Stimulated activated CD8-positive, alpha-beta memory T cell treated with anti-CD3 and anti-CD28 coated beads, Interleukin-7, amount 100 ng/mL, for 48 hours (primary cell): ENCODE measurements at regions not wholly inside any gene's neighbourhood (a gene's known extent, or its start where the extent isn't known, plus 50 kb on each side); places are given as distances from the start of the nearest gene placed in this dataset.

Experiments used
- DNase-seq, 2 donors: peaks; one replicate each; pipeline ENCODE4 v3.0.0-alpha.2; 2020; ENCODE audit warnings: low read depth in 1 of 2; ENCODE audit errors: extremely low read depth in 1 of 2

DNA sequence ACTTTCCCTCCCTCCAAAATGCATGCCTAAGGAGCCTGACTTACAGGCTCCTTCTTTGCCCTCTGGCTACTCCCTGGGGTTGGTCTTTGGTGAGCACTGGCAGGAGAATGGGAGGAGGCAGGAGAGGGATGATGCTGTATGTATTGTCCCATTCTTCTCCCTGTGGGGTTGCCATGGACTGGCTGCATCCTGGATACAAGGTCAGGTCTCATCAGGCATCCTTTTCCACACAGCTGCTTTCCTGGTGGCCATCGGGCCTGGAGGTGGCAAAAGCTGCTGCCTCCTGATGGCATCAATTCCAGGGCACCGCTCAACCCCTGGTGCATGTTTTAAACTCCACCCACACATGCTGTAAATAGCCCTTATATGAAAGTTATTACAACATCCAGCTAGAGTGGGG is 257.2 kb downstream of the ETS1 start:
- DNase-seq: no peak

DNA sequence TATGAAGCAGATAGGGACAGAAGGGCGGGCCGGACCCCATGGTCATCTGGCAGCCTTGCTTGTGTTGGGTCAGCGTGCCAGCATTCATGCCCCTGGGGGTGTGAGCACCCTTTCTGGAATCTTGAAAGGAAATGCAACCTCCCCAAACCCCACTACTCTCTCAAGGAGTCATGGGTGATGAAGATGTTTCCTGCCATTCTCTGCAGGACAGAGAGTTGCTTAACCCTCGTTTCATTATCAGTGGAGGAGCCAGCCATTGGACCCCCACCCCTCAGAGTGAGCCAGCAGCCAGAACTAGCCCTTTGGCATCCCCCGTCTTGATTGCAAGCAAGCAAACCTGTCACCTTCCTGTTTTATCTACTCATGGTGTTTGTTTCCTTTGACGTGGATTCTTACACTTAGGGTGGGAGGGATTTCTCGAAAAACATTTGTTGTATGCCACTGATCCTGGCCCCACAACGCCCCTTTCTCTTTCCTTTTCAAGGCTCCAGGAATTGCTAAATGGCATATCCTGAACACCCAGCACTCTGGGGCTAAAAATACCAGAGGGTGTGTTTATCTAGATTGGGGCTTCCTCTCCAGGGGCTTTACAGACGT is 258.3 kb downstream of the ETS1 start:
- no peak for DNase-seq

DNA sequence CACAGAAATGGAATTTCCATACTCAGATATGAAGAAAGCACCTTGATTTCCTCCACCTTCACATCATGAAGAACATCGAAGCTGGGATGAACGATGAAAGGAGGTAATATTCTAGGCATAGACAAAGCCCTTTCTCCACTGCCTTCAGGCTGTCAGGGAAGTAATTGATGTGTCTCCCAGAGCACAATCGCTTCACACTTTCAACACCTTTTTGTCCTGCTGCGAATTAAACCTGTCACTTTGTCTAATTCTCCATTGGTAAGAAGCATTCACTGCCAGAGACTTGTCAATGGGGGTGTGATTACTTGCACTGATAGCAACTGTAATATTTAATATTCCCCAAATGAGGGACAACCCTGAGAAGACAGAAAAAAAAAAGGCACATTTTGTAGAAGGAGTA is 260.1 kb downstream of the ETS1 start:
- DNase-seq: no peak

DNA sequence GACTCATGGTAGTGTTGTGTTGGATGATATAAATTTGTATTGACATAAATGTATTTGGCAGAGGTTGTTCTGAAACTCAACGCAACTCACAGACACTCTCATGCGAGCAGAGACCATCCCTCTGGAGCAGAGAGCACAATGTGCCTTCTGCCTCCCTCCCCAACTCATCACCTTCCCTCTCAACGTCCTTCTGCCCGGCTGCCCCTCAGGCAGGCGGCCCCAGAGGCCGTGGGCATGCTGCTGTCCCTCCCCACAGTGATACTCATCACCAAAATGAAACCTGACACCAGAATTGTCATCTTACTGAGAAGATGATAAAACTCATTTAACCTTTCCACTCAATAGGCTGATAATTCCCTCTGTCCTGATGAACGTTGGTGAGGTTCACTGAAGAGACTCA is 260.6 kb downstream of the ETS1 start:
- no peak for DNase-seq

DNA sequence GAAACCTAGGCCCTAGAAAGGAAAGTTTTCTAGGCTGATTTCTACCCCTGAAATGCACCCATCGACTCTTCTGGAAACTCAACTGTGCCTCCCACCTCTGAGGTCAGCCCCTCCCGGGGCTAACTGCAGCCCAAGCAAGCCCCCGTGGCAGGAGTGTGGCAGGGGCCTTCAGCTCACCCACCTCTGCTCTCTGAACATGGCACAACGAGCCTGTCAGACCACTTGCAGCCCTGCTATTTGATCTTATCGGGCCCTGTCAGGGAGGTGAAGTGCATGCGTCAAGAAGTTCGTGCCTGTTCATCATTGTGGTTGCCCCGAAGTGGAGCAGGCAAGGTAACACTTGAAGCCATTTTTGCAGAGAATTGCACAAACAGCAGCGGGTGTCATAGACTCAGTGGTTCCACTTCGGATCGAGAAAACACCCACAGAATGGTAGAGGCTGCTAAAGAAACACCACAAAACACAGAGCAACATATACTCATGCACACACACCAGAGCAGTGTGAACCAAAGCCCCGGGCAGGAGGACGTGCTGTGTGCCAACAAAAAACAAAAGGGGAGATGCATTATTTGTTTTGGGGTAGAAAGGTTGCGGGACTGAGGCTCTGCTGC is 262.7 kb downstream of the ETS1 start:
- peak; percentile 60 to 90 for DNase-seq

DNA sequence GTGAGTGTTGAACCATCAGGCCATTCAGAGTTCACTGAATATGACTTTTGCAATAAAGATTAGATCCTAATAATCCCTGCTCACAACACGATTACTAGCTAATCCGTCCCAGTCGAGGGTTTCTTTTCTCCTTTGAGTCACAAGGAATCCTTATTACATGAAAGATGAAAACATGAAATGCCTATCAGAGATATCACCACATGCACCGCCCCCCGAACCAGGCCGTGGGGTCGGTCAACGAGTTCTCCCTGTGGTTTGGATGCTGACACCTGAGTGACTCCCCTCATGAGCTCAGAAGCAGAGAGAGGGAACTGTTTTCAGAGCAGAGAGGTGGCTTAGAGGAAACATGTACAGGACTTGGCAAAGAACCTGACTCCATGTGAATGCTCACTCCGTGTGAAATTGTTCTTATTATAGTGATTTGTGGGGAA is 263.3 kb downstream of the ETS1 start:
- peak; percentile 59 to 76 for DNase-seq

DNA sequence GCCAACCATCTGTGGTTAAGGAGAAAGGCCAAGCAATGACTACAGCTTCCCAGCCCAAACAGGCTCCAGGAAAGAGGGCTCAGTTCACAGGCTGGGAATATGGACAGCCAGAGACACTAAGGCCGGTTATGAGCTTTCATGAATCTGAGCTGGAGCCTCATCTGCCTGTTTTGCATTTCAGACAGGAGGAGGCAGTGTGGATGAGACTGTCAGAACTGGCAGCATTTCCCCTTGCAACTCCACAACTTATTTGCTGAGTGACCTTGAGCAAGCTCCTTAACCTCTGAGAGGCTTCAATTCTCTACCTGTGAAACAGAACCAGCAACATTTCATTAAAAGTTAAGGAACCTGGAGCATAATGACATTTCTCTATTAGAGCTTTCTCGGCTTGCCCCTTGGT is 264.0 kb downstream of the ETS1 start:
- no peak for DNase-seq

DNA sequence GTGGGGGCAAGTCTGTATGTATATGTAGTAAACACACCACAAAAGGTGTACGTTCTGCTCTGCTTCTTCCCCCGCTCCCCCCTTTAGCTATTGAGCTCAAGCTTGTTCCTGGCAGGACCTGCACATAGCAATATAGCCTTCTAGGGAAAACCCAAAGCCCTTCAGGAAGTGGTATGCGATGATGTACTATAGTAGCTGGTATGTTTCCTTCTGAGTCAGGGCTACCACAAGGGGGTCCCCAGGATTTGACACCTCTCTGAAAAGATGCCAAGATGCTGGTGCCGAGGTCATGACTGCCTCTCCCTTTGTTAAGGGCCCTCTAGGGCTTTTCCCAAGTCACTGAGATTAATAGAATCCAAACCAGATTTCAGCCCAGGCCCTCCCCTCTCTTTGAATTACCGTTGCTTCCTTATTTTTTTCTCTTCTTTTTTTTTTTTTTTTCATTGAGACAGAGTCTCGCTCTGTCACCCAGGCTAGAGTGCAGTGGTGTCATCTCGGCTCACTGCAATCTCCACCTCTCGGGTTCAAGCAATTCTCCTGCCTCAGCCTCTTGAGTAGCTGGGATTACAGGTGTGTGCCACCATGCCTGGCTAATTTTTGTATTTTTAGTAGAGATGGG is 268.4 kb downstream of the ETS1 start:
- DNase-seq: peak; percentile 65 to 86

DNA sequence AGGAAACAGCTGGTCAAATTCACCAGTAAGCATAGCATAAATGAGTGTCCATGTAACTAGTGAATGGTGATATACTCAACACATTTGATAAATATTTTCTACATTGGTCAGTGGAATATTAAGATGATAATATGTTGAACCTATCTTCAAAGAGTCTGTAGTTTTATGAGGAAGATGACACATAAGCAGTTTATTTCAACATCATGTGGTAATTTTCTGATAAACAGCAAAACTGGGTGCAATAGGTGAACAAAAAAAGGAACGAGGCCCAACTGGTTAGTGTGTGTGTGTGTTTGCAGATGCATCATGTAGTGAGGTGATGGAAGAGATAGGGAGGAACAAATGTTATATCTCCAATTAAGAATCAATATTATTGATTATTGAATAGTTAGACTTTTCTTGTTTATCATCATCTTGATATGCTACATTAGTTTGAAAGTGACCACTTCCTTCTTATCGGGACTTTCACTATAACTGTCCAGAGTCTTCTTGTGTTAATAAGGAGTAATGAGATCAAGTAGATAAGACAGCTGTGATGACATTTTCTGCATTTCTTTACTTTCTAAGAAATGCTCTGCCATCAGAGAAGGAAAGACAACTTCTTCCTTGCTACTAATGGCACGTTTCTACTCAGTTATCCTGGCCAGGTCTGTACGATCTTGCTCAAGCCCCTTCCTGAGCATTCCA is 270.7 kb downstream of the ETS1 start:
- DNase-seq: no peak

DNA sequence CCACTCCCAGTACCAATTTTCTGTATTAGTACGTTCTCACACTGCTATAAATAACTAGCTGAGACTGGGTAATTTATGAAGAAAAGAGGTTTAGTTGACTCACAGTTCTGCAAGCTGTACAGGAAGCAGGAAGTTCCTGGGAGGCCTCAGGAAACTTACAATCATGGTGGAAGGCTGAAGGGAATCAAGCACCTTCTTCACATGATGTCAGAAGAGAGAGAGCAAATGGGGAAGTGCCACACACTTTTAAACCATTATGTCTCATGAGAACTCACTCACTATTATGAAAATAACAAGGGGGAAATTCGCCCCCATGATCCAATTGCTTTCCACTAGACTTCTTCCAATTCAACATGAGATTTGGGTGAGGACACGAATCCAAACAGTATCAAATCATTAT is 271.4 kb downstream of the ETS1 start:
- DNase-seq: no peak

DNA sequence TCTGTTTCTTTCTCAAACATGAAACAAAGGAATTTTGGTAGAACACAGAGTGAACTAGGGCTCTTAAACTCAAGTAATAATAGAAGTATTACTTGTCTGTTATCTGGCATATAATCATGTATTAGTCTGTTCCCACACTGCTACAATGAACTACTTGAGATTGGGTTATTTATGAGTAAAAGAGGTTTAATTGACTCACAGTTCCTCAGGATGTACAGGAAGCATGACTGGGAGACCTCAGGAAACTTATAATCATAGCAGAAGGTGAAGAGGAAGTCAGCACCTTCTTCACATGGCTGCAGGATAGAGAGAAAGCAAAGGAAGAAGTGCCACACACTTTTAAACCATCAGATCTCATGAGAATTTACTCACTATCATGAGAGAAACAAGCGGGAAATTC is 273.4 kb downstream of the ETS1 start:
- DNase-seq: no peak

DNA sequence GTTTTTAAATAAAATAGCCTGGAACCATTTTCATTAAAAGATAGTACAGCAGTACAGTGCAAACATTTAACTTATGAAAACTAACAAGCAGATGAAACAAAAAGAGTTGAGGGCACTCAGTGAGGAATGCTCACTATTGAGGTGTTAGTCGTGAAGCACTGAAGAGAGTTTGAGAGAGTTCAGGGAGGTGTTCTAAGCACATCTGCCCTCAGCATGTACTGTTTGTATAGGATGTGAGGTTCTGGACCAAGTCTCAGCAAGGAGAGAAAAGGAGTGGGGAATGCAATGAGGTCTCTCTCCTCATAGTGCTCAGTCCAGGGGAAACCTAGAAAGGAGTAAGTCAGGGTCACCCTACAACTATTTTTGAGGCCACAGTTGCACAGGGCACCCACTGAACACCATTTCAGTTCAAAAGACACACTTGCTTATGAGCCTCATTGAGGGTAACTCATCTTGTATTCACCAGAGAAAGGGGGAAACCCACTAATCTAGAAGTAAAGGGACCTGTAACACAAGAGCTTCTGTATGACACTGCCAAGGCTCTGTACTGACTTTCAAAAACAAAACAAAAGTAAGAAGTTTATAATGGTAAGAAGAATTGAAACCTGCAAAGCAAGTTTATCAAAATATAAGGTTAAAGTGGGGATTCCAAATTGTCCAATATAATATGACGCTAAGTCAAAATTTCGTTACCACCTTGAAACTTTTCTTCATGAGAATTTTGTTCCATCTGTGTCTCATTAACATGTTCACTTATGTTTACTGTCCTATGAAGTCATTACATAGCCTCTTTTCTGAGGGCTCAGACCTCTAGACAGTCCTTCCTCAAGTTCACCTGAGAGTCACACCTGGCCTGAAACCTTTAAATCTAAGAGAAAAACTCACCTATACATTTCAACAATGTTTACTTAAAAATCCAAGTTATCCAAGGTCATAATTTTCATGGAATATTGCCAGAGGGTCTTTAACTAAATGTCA is 275.3 kb downstream of the ETS1 start:
- no peak for DNase-seq

DNA sequence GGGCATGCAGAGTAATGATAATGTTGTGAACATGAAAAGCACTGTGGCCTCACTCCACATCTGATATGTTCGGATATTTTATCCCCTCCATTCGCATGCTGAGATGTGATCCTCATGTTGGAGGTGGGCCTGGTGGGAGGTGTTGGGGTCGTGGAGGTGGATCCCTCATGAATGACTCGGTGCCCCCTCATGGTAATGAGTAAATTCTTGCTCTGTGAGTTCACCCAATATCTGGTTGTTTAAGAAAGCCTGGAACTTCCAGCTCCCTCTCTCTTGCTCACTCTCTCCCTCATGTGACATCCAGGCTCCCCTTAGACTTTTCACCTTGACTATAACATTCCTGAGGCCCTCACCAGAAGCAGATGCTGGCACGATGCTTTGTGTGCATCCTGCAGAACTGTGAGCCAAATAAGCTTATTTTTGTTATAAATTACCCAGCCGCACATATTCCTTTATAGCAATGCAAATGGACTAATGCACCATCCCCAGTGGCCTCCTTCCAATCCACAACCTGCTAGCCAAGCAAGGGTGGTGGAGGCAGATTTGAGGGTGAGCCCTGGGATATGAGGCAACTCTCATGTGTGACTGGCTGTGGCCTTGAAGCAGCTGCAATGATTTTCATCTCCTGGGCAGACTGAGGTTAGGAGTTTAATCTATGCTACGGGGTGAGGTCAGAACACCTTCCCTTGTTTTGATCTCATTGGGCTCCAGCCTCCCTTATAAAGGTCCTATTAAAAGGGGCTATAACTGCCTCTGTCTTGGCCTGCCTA is 276.5 kb downstream of the ETS1 start:
- no peak for DNase-seq

DNA sequence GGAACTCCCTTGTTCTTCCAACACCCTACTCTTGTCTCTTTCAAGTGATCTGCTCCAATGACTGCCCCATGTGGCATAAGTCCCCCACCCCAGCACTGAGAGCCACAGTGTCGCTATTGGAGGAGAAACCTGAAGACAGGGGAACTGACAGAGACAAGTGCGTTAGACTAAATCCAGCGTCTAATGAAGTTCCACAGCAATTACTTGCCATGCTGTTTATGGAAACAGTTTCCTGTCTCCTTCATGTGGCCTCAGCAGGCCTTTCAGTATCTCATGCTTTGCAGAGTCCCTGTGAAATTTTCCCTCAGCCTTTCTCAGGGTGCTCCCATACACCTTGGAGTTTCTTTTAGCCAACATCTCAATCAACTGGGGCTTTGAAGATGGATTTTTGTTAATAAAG is 277.4 kb downstream of the ETS1 start:
- no peak for DNase-seq

DNA sequence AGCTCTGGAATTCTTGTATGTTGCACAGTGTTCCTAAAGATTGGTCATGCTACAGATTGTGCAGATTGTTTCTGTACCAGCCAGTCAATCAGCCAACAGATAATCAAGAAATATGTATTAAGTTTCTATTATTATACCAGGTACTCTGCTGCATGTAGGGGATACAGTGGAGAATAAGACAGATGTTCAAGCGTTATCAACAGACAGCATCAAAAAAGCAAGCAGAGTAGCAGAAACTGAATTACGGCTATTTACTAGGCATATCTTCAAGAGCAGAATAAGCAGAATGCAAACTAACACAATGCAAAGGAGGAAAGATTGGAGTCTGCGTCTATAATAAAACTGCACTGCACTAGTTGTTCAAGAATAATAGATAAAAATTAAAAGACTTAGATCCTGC is 278.6 kb downstream of the ETS1 start:
- DNase-seq: no peak

DNA sequence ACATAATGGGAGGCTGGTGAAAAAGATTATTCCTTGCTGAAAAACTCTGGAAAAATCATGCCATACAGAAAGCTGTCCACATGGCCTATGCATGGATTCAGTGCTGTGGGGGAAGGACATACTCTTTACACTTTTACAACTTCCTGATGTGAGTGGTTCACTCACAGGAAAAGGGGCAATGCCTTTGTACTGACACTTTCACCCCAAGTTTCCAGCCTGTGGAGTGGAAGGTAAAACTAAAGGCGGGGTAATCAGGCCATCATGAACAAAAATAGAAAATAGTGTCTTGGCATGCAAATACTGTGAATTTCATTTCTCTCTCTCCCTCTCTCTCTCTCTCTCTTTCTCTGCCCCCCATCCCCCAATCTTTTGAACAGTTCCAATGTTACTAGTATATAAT is 281.8 kb downstream of the ETS1 start:
- no peak for DNase-seq

DNA sequence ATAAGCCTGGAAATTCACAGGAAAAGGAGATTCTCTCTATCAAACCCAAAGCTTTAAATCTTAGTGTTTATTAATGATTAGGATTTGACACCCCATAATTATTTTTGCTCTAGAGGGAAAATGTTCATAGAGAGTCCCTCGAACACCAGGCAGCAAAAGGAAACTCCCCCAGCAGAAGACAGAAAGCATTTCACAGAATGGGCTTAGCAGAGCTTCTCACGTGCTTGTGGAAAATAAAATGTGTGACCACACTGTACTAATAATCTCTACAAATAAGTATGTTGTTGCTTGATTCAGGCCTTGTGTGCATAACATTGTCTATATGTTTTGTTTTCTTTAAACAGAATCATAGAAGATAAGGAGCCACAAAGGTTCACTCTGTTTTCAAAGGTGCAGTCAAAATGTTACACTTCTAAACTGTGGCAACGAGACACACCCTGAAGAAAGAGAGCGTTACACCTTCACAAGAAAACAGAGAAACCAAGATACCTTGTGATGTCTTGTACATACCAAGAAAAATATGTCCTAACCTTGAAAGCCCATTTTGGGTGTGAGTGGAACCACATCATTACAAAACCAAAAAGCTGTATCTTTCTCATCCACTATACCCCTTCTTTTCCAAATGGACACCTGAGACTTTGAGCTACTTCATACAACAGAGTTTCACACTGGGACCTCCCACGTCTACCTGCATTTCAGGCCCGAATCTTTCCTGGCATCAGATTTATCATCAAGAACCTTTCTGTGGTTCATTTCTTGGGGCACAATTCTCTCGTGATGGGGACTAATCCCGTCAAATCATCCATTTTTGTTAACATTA is 282.5 kb downstream of the ETS1 start:
- no peak for DNase-seq

DNA sequence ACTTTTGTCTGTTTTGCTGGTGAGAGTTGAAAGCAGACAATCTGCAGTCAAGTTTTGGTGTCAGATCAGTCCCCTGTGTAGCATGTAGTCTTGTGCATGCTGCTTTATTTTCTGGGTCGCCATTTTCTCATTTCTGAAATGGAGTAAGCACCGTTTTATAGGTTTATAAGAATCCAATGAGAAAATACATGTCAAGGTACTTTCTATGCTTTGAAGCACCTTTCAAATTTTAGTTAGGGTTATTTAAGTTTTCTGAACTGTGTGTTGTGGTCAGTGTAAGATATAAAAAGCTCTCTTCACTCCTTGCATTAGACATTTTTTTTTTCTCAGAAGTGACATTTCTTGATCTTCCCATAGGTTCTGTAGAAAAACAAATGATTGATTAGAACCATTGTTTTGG is 283.2 kb downstream of the ETS1 start:
- no peak for DNase-seq

DNA sequence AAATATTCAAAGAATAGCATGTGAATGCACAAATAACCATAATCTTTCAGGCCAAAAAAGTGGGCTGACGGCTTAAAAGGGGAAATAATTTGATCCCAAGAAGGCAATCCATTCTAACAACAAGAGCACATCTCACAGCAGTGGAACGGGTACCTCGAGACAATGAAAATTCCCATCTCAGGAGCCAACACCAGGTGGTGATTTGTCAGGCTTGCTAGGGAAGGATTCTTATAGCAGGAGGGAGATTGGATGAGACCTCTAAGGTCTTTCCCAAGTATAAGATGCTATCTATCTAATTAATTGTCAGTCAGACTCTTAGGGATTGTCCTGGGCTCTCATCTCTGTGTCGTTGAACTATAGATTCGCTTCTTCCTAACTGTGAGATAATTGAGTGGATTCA is 284.0 kb downstream of the ETS1 start:
- no peak for DNase-seq
